ENCODE measurements at regions not wholly inside any gene's neighbourhood (a gene's known extent, or its start where the extent isn't known, plus 50 kb on each side); places are given as distances from the start of the nearest gene placed in this dataset.
"Not testable (repeated sequence)": the region's sequence is repeated elsewhere in the genome, so short reads cannot be mapped to it uniquely, and the experiment has no call there.

DNA sequence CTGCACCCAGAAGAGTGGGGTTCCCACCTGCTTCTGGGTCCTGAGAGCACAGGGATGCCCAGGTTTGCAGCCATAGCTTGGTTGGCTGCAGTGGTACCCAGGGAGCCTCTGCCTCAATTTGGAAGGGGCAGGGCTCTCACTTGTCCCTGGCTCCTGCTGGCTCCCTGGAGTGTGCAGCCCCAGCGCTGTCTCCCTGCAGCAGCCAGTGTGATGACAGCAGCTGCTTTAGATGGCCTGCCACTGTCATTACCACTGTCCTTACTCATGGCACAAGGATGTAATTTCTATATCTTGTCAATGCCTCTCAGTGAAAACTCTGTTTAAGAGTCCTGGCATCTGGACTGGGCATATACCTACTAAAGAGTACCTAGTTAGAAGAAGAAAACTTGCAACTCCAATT is 250.9 kb downstream of the KIF20B start:
- no peak for DNase-seq

DNA sequence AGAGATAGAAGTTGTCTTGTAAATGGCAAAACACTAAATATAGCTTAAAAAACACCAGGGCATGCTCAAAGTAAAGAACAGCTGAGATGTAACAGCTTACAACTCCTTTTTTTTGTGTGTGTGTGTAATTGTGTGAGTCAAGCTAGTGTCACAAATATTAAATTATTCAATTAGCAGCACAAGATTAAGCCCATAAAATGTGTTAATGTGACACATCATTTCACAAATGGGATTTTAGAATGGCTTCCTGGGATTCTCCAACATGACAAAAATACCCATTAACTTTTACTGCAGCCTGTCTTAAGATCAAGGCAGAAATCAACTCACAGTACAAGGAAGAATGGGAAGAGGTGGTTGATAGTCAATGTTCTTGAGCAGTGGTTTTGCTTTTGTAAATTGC is 251.4 kb downstream of the KIF20B start:
- no peak for DNase-seq

DNA sequence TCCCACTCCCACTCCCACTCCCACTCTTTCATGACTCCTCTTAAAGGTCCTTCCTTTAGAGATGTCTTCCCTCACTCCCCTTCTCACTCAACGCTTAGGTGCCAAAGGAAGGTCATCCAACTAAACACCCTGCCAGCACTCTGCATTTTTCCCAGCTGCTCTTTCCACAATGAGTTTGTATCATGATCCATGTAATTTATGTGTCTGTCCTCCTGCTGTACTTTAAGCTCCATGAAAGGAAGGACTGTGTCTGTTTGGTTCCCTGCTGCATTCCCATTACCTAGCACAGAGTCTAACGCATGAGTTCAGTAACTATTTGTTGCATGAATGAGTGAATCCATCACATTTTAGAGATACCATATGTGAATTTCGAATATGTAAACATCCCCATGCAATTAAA is 252.7 kb downstream of the KIF20B start:
- DNase-seq: no peak

DNA sequence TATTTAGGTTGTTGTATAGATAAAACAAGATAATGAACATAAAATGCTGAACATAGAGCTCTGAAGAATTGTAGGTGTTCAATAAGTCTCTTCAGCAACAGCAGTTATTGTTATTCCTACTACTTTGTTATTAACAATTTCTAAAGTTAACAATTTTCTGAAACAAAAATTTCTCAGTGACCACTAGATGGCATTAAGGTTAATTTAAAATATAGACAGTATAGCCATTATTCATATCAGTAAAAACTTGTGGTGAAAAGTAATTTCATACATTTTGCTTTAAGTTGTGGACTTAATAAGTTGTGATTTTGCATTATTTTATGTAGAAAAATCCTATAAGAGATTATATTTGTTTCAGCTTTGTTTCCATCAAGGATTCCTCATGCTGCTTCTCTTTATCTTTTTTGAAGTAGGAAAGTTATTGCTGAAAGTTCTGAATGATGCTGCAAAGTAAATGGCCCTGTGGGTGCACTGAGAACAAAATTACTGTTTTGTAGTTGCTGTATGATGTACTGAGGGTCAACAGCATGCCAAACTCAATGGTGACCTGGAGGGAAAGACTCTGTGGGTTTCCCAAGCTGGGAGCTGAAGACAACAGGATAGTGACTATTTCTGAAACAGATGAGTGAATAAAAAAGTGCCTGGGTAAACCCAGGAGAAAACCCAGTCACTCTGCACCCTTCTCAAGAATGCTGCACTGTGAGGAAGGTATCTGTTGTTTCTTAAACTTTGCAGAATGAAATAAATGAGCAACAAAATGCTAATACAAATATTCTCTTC is 253.6 kb downstream of the KIF20B start:
- no peak for DNase-seq

DNA sequence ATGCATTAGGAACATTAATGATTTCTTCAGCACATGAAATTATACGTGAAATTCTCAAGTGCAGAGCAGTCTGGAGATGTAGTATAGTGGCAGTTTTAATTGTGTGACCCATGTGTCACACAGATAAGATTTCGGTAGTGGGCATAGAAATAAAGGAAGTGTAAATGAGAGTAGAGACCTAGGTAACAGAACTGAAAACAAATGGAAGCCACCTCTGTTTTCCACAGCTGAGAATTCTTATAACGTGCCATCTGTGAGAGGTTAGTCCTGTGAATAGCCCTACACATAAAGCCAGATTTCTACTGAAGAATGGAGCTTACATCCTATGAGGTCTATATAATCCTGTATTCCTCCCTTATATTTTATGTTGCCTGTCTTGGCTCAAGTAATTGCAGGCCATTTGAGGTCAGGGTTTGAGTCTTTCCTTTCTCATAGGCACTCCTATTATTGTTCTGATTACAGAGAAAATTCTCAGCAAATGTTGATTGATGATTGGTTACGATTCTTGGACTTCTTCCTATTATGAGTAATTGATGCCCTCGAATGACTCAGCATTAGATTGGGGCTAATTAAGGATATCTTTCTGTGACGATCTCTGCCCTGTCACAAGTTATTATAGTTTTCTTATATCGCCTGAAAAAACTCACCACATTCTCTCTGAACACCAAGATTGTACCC is 258.2 kb downstream of the KIF20B start:
- no peak for DNase-seq

DNA sequence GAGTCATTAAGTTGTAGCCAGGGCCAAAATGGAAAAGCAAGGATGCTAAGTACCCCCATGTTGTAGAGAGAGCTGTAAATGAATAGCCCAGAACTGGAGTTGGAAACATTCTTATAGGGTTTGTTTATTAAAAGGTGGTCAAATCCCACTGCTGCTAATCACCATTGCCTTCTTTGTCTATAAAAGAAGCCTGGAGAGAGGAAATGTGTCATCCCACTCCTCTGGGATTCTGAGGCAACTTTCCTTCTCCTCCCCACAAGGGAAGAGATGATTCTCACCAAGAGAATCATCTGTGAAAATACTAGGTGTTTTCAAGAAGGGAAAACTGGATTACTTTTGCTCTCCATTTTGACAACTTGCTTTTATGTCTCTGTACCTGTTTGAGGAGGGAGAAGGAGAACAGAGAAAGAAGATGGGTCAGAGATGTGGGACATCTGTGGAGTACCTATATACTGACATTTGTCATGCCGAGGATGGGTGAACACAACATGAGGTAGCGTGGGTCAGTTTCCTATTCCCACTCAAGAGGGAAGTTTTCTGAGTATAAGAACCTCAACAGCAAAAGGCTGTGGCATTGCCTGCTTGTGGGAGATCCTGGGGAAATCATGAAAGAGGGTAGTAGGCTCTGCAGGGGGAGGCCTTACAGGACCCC is 262.2 kb downstream of the KIF20B start:
- no peak for DNase-seq

DNA sequence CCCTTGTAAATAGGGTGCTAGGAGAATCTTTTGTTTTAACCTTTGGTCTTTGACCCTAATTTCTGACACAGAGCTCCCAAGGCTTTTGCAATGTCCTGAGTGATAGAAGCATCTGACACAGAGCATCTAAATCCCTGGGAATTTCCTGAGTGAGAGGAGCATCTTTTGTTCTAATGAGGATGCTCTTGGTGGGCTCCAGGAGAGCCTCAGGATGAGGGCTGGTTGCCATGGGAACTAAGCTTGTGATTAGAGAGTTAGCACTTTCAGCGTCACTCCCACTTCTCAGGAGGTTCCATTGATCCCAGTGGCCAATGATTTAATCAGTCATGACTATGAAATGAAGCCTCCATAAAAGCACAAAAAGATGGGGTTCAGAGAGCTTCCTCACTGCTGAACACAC is 264.8 kb downstream of the KIF20B start:
- DNase-seq: no peak

DNA sequence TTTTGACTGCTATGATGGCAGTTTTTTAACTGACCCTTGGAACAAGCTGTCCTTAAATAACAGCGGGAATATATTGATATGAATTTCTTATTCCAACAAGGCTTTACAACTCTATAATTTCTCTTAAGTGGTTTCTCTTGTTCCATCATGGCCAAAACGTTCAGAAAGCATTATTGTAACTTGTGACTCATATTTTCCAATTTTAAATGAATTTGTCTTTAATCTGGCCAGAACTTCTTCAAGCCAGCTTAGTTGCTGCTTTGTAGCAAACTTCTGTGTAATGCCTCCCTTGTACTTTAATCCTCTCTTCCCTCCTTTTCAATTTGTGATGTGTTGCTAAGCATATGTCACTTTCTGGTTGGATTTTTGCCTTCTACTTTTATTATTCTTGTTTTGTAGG is 271.9 kb downstream of the KIF20B start:
- DNase-seq: no peak

DNA sequence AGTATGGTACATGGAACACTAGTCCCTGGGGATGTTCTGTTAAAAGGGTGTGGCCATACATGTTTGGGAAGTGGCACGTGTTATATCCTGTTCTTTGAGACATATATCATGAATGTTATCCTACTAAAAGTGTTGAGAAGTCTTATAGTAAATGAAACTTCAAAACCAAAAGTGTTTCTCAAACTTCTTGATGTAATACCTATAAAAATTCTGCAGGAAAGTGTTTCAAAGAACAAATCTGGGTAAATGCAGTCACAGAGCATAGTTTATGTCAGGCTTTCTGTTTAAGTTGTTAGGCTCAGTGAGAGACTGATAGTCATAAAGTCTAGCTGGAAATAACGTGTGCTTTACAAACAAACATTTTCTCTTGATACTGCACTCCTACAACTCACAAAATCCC is 273.7 kb downstream of the KIF20B start:
- DNase-seq: no peak

DNA sequence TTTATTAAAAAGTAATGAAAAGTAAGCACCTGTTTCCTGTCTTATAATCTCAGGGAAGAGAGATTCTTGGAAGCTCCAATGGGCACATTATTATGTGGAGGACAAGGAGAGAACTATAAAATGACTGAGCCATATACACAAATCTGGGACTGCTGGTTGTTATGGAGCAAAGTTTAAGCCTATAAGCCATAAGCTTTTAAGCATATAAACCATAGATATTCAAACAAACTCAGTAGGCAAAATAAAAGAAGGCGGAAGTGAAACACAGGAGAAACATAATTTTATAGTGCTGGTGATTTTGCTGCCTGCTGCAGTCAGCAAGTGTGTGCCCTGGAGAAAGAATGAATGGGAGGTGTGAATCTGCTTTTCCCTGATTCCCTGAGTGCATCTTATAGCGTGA is 274.4 kb downstream of the KIF20B start:
- DNase-seq: no peak

DNA sequence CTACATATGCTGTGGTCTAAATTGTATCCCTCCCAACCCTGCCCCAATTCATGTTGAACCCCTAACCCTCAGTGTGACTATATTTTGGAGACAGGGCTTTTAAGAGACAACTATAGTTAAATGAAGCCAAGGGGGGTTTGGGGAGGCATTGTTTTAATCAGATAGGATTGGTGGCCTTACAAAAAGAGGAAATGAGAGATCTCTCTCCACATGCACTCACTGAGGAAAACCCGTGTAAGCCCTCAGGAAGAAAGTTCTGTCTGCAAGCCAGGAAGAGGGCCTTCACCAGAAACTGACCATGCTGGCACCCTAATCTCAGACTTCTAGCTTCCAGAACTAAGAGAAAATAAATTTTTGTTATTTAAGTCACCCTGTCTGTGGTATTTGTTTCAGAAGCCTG is 276.7 kb downstream of the KIF20B start:
- DNase-seq: no peak

DNA sequence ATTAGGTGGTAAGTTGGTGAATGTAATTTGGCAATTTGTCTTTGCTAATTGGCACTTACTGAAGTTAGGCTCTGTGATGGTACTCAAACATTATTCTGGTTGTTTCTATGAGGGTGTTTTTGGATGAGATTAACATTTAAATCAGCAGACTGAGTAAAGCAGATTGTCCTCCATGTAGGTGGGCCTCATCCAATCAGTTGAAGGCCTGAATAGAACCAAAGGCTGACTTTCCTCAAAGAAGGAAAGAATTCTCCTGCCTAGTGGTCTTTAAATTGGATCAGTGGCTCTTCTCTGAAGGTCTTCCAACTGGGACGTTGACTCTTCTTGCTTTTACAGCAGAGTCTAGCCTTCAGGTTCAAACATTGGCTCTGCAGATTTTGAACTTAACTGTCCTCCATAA is 278.3 kb downstream of the KIF20B start:
- DNase-seq: no peak

DNA sequence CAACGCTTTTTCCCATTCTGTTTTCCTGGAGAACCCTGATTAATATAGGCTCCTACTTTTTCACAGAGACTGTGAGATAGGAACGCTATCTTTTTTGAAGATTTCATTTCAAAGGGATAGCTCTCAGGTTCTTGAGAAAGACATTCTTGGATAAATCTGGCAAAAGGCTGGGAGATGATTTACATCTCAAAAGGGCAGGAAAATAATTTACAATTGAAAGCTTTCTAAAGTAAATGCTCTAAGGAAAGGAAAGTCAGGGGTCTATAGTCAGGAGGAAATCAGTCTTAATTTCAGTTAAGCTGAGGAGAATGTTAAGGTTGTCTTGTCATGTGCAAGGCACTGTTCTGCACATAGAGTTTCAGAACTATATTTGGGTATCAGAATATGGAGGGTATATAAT is 278.8 kb downstream of the KIF20B start:
- no peak for DNase-seq

DNA sequence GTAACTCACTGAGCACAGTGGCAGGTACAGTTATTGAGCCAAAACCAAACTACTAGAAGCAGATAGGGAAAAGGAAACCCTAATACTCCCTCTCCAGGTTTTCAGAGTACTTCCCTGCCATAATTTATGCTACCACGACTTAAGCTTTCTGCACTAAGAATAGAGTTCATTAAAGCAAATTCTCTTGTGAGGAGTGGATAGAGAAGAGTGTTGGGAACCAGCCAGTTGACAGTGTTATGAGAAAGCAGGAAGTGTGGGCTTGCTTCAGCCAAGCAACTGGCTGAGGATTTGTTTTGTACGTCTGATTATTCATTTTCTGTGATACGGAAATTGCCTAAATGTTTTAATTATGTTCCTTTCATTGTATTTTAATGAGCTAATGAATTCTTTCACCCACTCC is 280.5 kb downstream of the KIF20B start:
- DNase-seq: no peak

DNA sequence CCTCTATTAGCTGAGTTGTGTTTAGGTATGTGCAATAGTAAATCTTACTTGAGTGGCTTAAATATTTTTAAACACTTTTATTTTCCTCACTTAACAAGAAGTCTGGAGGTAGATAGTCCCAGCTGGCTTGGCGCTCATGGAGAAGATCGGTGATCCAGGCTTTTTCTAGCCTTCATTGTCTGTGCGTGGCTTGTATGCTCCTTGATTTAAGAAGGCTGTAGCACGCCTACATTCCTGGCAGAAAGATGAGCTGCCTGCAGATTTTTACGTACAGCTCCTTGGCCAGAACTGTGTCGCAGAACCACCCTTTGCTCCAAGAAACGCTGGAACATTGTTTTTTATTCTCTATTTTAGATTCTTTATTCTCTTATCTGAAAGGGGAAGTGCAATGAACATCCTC is 284.1 kb downstream of the KIF20B start:
- DNase-seq: no peak

DNA sequence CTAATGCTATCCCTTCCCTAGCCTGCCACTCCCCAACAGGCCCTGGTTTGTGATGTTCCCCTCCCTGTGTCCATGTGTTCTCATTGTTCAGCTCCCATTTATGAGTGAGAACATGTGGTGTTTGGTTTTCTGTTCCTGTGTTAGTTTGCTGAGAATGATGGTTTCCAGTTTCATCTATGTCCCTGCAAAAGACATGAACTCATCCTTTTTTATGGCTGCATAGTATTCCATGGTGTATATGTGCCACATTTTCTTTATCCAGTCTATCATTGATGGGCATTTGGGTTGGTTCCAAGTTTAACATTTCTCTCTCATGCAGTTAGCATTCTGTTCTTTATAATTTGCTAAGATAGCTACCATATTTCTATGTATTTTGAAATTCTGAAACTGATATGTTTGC is 287.0 kb downstream of the KIF20B start:
- not testable (repeated sequence) for DNase-seq

DNA sequence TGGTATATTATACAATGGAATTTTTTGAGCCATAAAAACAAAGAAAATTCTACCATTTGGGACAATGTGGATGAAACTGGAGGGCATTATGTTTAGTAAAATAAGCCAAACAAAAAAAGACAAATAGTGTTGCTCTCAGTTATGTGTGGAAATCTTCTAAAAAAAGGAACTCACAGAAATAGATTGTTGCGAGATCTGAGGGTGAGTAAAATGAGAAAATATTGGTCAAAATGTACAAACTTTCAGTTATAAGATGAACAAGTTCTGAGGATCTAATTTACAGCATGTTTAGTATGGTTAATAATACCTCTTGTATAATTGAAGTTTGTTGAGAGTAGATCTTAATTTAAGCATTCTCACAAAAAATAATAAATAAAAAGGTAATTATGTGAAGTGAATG is 291.2 kb downstream of the KIF20B start:
- no peak for DNase-seq

DNA sequence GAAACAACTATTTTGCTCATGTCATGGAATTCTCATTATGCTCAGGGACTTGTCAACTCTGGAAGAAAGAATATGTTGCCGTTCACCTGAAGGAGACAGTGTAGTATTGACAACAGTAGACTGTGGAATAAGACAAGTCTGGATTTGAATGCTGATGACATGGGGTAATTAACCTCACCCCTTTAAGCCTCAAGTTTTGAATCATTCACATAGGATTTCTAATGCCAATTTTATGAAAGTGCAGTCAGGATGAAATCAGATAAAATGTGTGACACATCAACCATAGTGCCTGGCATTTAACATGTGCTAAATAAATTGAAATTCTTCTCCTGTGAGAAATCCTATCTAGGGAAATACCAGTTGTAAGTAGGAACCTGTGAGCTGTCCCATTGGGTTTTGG is 305.8 kb downstream of the KIF20B start:
- no peak for DNase-seq

DNA sequence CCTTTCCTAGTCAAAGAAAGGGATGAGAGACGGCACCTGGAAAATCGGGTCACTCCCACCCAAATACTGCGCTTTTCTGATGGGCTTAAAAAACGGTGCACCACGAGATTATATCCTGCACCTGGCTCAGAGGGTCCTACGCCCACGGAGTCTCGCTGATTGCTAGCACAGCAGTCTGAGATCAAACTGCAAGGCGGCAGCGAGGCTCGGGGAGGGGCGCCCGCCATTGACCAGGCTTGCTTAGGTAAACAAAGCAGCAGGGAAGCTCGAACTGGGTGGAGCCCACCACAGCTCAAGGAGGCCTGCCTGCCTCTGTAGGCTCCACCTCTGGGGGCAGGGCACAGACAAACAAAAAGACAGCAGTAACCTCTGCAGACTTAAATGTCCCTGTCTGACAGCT is 309.9 kb downstream of the KIF20B start:
- not testable (repeated sequence) for DNase-seq

DNA sequence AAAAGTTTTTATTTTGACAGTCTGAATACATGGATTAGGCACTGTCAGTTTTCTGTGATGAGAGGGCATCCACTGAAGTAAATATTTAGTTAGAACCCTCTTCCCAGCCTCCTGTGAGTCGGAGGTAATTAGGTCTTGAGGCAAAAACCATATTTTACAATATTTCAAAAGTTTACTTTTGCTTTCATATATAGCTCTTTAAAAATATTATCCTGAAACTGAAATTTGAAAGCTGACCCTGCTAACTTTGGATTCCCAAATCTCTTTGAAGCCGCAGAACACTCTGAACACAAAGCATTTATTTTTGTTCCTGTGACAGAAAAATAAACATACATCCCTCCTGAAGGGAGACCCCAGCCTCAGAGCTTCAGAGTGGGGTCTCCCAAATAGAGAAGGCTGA is 317.4 kb downstream of the KIF20B start:
- DNase-seq: no peak

DNA sequence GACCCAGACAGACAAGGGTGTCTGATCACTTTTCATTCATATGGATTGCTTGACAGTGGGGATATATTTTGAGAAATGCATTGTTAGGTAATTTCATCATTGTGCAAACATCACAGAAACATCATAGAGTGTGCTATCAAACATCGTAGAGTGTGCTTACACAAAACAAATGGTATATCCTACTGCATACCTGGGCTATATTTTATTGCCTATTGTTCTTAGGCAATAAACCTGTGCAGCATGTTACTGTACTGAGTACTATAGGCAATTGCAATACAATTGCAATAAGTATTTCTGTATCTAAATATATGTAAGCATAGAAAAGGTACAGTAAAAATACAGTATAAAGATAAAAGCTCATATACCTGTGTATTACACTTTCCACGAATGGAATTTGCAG is 319.1 kb downstream of the KIF20B start:
- DNase-seq: no peak

DNA sequence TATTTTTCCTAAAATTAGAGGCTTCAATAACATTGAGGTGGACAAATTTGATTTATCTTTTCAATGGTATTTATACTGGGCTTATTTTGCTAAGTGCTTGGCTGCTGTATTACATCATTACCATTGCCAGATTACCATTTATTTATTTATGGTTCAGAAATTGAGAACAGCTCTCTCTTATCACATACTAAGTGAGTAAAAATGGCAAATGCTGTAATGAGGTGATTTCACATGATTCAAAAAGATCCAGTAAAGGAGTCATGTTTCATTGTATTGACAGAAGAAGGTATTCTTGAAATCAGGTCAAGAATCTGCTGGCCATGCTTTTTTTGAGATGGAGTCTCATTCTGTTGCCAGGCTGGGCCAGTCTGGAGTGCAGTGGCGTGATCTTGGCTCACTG is 322.6 kb downstream of the KIF20B start:
- DNase-seq: no peak

DNA sequence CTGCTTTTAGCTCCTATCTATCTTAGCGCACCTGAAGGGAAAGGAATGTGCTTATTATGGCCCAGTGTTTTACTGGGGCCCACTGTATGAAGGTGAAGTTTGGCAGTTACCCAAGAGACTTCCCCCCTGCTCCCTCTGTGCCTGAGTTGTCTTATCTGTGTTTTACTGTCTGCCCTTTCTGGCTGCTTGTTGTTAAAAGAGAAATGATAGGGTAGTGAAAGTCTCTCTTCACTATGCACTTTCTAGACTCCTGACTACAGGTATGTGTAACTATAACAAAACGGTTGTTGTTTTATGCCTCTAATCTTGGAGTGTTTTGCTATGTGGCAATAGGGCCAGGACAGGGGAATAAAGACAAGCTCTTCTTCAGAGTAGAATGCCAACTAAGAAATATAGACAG is 326.9 kb downstream of the KIF20B start:
- DNase-seq: no peak

DNA sequence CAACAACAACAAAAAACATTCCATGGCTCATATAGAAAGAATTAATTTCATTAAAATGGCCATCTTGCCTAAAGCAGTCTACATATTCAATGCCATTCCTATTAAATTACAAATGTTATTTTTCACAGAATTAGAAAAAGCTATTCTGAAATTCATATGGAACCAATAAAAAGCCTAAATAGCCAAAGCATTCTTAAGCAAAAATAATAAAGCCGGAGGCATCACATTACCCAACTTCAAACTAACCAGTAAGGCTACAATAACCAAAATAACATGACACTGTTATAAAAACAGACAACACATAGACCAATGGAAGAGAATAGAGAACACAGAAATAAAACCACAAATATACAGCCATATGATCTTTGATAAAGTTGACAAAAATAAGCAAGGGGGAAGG is 330.4 kb downstream of the KIF20B start:
- DNase-seq: no peak
